ENCODE measurements at regions not wholly inside any gene's neighbourhood (a gene's known extent, or its start where the extent isn't known, plus 50 kb on each side); places are given as distances from the start of the nearest gene placed in this dataset.

DNA sequence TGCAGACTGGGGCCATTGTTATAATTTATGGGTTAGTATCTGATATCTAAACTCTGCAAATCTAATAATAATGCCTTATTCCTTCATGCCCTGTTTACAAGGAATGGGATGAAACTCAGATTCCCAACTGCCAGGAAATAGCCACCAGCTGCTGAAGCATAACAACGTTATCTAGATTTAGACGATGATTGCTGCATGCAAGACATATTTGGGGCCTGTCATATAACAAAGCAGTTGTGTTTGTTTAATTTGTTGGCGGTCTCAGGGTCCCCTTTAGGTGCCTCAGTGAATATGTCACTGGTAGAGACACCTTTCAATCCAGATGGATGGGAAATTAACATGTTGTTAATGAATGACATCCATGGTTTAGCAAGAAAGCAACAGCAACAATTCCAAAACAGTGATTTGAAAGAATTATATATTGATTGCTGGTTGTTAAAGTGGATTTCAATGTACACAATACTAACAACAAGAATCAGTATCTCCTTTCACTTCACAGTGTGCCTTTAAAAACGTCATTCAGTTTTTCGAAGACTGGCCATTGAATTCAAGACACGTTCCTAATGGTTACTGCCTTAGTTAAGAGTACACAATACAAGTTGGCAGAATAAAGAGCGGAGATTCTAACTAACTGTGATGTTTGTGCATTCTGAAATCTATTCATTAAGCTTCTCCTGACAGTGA is 860.6 kb upstream of the CELF2 start:
- Mint-ChIP-seq H3K4me3 (ENCODE audit: unreplicated experiment) (no peak overlapping the region), H3K4me1 (ENCODE audit: unreplicated experiment) (no peaks in the 10 kb centered on the region), H3K27me3 (ENCODE audit: unreplicated experiment) (peaks cover 3% of the 10 kb centered on the region), H3K36me3 (ENCODE audit: low read depth, unreplicated experiment) (peaks cover 6% of the 10 kb centered on the region), H3K9me3 (ENCODE audit: unreplicated experiment) (peaks cover 6% of the 10 kb centered on the region), H3K27ac (ENCODE audit: unreplicated experiment) (no peak overlapping the region)
- no peak for DNase-seq (ENCODE audit: low spot score)
- TF ChIP-seq, protein P1, sequence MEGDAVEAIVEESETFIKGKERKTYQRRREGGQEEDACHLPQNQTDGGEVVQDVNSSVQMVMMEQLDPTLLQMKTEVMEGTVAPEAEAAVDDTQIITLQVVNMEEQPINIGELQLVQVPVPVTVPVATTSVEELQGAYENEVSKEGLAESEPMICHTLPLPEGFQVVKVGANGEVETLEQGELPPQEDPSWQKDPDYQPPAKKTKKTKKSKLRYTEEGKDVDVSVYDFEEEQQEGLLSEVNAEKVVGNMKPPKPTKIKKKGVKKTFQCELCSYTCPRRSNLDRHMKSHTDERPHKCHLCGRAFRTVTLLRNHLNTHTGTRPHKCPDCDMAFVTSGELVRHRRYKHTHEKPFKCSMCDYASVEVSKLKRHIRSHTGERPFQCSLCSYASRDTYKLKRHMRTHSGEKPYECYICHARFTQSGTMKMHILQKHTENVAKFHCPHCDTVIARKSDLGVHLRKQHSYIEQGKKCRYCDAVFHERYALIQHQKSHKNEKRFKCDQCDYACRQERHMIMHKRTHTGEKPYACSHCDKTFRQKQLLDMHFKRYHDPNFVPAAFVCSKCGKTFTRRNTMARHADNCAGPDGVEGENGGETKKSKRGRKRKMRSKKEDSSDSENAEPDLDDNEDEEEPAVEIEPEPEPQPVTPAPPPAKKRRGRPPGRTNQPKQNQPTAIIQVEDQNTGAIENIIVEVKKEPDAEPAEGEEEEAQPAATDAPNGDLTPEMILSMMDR (IDR thresholded peaks at IDR 0.05; ENCODE audit: unreplicated experiment): no peak

DNA sequence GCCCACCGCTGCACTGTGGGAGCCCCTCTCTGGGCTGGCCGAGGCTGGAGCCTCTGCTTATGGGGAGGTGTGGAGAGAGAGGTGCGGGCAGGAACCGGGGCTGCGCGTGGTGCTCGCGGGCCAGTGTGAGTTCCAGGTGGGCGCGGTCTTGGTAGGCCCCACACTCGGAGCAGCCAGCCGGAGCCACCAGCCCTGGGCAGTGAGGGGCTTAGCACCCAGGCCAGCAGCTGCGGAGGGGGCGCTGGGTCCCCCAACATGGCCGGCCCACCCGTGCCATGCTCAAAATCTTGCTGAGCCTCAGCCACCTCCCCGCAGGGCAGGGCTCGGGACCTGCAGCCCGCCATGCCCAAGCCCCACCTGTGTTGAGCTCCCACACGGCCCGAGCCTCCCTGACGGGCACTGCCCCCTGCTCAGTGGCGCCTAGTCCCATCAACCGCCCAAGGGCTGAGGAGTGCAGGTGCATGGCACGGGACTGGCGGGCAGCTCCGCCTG is 856.8 kb upstream of the CELF2 start:
- Mint-ChIP-seq H3K4me1 (ENCODE audit: unreplicated experiment) (no peaks in the 10 kb centered on the region), H3K4me3 (ENCODE audit: unreplicated experiment) (no peak overlapping the region), H3K27me3 (ENCODE audit: unreplicated experiment) (peaks cover 3% of the 10 kb centered on the region), H3K27ac (ENCODE audit: unreplicated experiment) (no peak overlapping the region), H3K36me3 (ENCODE audit: low read depth, unreplicated experiment) (peaks cover 6% of the 10 kb centered on the region), H3K9me3 (ENCODE audit: unreplicated experiment) (peaks cover 6% of the 10 kb centered on the region)
- TF ChIP-seq, protein P1 (IDR thresholded peaks at IDR 0.05; ENCODE audit: unreplicated experiment): no peak
- no peak for DNase-seq (ENCODE audit: low spot score)

DNA sequence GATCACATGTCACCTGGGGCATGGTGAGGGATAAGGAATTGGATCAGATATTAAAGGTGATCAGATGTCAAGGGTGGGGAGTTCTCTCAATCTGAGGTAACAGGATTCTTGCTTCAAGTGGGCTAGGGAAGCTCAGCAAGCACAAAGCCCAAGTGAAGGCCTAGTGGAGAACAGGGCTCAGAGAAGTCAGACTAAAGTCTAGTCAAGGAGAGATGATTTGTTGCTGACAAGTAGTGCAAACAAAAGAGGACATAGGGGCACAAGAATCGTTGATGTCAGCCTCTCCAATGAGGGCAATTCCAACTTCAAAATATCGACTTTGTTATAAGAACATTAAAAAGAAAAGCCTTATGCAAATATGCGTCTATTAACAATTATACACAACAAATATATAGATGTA is 852.8 kb upstream of the CELF2 start:
- Mint-ChIP-seq H3K4me3 (ENCODE audit: unreplicated experiment) (no peak overlapping the region), H3K27ac (ENCODE audit: unreplicated experiment) (no peak overlapping the region), H3K4me1 (ENCODE audit: unreplicated experiment) (no peaks in the 10 kb centered on the region), H3K27me3 (ENCODE audit: unreplicated experiment) (peaks cover 3% of the 10 kb centered on the region), H3K9me3 (ENCODE audit: unreplicated experiment) (peaks cover 2% of the 10 kb centered on the region), H3K36me3 (ENCODE audit: low read depth, unreplicated experiment) (peaks cover 5% of the 10 kb centered on the region)
- TF ChIP-seq, protein P1 (IDR thresholded peaks at IDR 0.05; ENCODE audit: unreplicated experiment): no peak
- DNase-seq (ENCODE audit: low spot score): no peak

DNA sequence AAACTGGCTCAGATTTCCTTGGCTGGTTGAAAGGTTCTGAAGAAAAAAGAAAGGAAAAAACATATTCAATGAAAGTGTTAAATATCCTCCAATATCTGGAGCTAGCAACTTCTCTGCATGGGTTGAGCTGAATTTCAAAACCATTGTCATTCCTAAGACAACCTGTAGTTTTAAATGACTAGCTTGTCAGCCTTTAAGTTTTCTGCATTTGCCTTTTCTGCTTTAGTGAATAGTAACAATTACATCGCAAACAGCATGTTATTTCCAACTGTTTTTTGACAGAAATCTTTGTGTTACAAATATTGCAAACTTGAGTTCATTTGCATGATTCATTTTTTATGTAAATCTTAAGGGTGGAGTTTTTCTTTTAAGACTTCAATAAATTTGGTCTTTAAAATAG is 852.3 kb upstream of the CELF2 start:
- TF ChIP-seq, protein P1 (IDR thresholded peaks at IDR 0.05; ENCODE audit: unreplicated experiment): no peak
- H3K36me3 Mint-ChIP-seq (ENCODE audit: low read depth, unreplicated experiment): no peaks in the 10 kb centered on the region
- H3K4me1 Mint-ChIP-seq (ENCODE audit: unreplicated experiment): no peaks in the 10 kb centered on the region
- H3K27me3 Mint-ChIP-seq (ENCODE audit: unreplicated experiment): peaks cover 3% of the 10 kb centered on the region
- DNase-seq (ENCODE audit: low spot score): no peak
- H3K9me3 Mint-ChIP-seq (ENCODE audit: unreplicated experiment): no peaks in the 10 kb centered on the region
- H3K27ac Mint-ChIP-seq (ENCODE audit: unreplicated experiment): no peak overlapping the region
- H3K4me3 Mint-ChIP-seq (ENCODE audit: unreplicated experiment): no peak overlapping the region

DNA sequence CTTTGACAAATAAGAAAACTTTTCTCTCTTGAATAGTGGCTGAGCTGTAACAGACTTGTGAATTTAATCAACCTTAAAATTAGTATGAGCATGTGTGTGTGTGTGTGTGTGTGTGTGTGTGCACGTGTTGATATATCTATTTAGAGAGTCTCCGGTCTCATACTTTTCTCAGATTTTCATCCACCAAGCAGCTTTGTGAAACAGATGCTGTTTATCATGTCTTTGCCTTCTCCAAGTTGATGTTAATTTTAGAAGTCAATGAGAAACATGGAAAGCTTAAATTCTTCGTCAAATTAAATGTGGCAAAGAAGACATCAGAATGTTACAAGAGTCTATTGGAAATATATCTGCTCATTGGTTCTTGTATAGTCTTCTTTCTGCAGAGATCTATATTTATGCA is 839.2 kb upstream of the CELF2 start:
- no peak overlapping the region for H3K4me3 Mint-ChIP-seq (ENCODE audit: unreplicated experiment)
- no peak for DNase-seq (ENCODE audit: low spot score)
- TF ChIP-seq, protein P1 (IDR thresholded peaks at IDR 0.05; ENCODE audit: unreplicated experiment): no peak
- H3K27me3 Mint-ChIP-seq (ENCODE audit: unreplicated experiment): no peaks in the 10 kb centered on the region
- no peaks in the 10 kb centered on the region for H3K9me3 Mint-ChIP-seq (ENCODE audit: unreplicated experiment)
- no peak overlapping the region for H3K27ac Mint-ChIP-seq (ENCODE audit: unreplicated experiment)
- no peaks in the 10 kb centered on the region for H3K36me3 Mint-ChIP-seq (ENCODE audit: low read depth, unreplicated experiment)
- no peaks in the 10 kb centered on the region for H3K4me1 Mint-ChIP-seq (ENCODE audit: unreplicated experiment)
